ENCODE measurements at regions not wholly inside any gene's neighbourhood (a gene's known extent, or its start where the extent isn't known, plus 50 kb on each side); places are given as distances from the start of the nearest gene placed in this dataset.

DNA sequence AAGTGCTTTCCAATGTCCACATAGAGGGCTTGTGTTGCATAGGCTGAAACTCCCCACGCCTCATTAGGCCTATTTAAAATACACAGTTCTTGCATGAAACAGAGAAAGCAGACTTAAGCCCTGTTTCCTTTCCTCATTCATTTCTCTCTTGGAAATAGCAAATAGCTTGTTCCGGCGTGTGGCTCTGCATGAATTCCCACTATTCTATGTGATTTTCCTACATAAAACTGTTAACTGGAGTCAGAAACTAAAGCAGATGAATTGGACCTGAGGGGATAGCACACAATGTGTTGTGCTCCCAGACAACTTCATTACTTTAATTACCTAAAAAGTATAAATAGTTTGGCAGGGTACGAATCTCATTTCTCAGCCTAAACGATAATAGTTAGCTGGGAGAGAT is 981.5 kb downstream of the SORCS1 start:
- DNase-seq (ENCODE audit: low read depth): no peak

DNA sequence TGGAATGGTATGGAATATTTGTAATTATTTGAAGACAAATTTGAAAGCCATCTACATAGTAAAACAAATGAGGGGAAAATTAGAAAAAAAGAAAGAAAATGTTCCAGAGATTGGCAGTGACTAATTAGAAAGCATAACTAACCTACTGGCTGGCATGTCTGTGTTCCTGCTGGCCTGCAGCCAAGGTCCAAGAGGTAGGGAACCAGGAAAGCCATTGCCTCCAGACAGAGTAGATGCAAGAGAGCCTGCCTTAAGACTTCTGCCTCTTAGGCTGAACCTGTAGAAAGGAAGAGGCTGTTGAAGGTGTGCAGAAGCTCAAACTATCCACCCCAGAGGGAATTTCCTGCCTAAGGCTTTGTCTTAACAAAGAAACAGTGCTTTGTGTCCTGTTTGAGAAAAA is 982.0 kb downstream of the SORCS1 start:
- DNase-seq (ENCODE audit: low read depth): no peak

DNA sequence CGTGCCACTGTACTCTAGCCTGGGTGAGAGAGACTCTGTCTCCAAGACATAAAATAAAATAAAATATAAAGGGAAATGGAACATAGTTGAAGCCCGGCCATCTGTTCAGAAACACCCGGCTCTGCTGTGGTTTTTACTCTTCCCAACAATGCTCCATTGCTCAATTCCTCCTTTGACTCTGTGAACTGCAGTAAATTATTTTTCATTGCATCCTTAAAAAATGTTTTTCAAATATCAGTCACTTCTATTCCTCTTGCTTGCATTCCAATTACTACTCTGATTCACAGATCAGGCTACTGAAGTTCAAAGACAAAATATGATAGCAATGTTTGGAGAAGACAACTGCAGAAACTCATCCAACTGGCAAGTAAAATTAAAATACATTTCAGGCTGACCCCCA is 983.0 kb downstream of the SORCS1 start:
- DNase-seq (ENCODE audit: low read depth): peak; percentile 22

DNA sequence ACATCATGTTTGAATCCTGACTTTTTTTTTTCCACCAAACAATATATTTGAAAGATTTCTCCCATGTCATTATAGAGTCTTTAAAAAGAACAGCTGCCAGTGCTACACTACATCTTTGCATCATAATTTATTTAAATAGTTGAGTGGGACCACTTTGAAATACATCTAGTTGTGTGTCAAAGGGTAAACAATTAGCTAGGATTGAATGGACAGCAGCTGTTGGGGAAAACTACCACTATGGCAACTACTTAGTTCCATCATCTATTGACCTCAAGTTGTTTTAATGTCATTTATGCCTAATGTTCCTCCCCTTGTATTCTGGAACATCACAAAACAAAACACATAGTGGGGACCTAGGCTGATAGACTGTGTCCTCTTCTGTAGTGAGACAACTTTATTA is 985.1 kb downstream of the SORCS1 start:
- no peak for DNase-seq (ENCODE audit: low read depth)

DNA sequence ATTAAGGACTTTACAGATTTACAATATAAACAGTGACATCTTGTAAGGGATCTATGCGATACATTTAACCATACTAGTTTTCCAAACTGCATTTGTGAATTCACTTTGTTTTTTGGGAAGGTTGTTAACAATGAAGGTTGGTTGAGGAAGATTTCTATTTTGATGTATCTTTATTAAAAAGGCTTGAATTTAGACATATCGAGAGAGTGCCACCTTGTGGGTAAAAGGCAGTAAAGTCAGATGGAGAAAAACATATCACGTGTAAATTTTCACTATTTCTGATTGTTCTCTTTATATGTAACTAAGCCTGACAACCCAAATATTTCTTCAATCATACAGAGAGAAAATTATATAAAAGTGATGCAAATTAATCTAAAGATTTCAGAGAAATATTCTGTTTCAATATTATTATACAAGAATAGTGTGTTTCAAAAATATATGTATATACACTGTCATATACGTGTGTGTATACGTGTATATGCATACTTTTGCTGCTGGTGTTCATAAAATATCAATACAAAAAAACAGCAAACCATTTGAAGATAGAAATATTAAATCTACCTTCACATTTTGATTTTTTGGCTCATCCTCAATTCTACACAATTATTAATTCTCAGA is 988.6 kb downstream of the SORCS1 start:
- DNase-seq (ENCODE audit: low read depth): peak; percentile 4

DNA sequence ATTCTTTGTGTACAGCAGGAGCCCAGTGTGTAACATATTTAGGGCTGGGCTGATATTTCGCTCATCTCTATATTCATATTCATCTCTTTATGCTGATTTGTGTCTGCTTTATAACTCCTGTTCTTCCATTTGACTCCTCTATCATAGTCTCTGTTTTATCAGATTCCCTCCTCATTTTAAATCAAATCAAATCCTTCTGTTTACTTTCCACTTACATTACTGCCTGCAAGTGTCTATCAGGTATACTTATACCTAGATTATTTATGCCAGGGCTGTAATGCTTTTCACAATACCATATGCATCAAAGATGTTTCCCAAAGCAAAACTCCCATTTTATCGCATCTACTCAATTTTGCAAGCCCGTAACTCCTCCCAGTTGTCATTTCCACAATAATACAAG is 990.7 kb downstream of the SORCS1 start:
- no peak for DNase-seq (ENCODE audit: low read depth)

DNA sequence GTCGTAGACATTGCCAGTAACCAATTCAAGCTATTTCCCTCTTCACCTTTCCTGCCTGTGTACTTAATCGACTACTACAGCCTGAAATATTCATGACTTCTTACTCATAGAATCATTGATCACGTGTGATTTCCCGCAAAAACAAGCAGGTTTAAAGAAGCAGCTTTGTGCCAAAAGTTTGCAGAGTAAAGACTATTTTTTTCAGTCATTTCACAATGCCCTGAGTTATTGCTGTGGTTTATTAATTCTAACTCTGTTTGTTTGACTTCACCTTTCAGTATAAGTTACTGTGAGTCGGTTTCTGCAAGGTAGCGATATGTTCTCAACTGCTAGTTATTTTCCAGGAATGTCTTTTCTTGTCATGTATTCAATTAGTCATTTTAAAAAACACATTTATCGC is 995.3 kb downstream of the SORCS1 start:
- no peak for DNase-seq (ENCODE audit: low read depth)

DNA sequence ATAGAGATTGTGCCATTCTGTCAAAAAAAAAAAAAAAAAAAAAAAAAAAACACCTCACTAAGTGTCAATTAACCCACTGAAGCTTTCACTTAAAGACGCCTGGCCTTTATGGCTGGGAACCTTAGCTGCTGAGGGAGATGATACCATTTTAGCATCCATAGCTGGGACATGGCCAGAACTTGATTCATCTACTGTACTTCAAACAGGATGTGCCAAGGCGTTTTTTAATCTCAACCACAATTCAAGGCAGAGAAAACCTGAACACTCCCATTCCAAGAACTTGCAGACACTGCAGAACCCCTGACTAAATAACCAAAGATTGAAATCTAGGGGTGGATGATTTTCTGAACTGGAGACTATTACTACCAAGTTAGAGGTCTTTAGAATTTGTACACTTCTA is 996.6 kb downstream of the SORCS1 start:
- no peak for DNase-seq (ENCODE audit: low read depth)

DNA sequence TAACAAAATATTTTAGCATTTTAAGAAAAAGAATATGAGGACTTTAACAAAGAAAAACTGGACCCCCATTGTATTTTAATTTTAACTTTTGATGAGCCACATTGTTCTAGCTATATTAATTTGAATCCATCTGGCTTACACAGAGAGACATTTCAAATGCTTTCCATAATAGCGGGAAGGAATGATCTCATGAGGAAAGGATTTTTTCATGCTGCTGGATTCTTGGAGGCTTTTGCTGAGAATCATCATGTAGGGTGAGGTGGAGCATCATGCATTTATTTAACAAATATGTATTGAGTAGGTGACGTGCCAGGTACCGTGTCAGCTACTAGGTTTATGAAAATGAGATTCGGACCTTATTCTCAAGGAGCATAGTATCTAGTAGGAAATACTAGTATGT is 1006.3 kb downstream of the SORCS1 start:
- DNase-seq (ENCODE audit: low read depth): no peak

DNA sequence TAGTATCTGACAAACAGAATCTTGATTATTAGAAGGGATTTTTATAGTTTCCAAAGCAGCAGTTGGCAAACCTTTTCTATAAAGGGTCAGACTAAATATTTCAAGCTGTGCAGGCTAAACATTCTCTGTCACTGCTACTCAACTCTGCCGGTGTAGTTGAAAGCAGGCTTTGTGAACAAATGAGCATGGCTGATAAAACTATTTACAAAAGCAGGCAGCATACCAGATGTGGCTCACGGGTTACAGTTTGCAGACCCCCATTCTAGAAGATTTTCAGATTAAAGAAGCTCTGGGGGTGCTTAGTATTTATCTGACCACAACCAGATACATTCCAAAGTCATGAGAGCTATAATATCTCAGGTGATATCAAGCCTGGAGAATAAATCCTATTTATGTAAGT is 1017.5 kb downstream of the SORCS1 start:
- no peak for DNase-seq (ENCODE audit: low read depth)

DNA sequence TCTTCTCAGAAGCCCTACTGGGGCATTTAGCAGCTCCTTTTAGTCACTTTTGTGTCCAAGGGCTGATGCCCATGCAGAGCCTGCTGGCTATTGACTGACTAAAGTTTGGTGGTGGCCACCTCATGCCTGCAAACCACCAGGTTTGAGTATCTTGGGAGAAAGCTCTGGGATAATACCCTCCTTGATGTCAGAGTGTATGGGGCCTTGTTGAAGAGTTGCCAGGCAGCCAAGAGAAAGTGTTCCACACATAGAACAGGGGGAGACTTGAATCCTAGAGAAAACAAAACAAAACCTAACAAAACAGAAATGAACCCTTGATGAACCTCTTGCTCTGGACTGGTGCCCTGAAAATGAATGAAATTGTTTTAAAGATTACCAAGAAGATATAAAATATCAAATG is 1024.6 kb downstream of the SORCS1 start:
- no peak for DNase-seq (ENCODE audit: low read depth)

DNA sequence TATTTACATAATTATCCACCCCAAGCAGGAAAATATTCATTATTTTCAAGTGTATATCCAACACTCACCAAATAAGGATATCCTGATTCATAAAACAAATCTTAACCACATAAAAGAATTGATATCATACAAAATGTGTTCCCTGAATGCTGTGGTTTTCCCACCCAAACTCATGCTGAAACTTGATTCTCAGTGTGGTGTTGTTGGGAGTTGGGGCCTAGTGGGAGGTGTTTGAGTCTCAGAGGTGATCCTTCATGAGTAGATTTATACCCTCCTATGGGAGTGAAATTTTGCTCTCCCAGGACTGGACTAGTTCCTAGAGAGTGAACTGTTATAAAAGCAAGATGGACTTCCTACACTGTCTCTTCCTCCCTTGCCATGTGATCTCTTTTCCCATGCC is 1028.3 kb downstream of the SORCS1 start:
- no peak for DNase-seq (ENCODE audit: low read depth)

DNA sequence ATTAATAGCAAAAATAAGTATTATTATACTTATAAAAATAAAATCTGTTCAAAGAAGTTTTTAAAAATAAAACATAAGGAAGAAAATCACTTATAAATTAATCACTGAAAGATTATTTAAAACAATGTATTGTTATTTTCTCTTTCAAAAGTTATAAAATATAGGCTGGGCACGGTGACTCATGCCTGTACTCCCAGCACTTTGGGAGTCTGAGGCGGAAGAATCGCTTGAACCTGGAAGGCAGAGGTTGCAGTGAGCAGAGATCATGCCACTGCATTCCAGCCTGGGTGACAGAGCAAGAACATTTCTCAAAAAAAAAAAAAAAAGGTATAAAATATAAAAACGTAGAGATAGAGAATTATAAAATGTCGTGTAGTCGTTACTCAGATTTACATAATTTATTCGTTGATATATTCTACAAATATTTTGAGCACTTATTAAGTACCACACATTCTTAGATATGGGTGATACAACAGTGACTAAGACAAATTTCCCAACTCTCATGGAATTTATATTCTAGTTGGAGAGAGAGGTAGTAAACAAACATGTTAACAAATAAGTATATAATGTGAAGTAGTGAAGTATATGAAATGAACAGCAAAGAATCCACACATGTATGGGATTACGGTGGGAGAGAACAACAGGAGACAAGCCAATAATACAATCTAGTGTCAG is 1030.0 kb downstream of the SORCS1 start:
- DNase-seq (ENCODE audit: low read depth): no peak

DNA sequence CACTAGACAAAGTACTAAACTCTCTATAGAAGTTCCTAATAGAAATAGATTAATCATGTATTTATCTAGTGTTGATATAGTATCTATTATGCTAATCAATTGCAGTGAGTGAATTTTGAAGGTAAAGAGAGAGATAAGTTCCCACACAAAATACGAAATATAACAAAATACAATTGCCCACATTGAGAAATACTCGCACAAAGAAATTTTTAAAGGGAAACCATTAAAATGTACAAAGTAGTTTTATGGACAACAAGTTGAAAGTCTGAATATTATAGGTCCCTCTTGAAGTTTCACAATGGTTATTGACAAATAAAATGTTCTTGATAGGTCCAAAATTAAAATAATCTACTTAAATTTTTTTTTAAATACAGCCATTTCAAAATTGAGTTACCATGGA is 1031.1 kb downstream of the SORCS1 start:
- DNase-seq (ENCODE audit: low read depth): no peak

DNA sequence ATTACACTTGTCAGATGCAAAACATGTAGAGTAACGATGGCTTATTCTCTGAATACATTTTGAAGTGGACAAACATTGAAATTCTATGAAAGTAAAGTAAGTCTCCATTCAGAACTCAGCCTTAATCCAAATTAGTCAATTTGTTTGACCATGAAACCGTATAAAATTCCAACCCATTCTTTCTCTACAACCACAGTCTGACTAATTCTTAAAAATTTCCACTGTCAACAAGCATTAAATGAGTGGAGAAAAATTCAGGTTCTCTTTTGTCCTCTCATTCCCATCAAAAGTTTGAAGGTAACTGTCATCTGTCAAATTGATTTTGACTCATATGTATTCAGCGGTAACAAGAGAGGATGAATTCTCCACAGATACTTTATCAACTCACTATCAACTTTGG is 1031.5 kb downstream of the SORCS1 start:
- DNase-seq (ENCODE audit: low read depth): no peak

DNA sequence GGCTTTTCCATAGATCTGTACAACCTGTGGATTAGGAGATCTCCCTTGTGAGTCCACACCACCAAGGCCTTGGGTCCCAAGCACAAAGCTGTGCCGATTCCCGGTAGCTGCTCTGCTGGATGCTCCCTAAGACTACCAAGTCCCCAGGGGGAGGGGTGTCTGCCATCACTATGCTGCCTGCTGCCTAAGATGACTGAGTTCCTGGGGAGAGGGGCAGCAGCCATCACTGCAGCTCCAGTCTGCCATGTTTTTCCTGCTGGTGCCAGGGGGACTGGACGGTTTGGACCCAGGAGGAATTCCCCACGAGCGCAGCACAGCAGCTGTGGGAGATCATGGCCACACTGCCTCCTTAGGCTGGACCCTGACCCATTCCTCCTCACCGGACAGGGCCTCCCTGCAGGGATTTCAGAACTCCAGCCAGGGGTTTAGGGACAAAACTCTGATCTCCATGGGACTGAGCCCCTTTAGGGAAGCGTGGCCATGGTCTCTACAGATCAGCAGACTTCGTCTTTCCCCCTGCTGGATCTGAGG is 1049.8 kb downstream of the SORCS1 start:
- no peak for DNase-seq (ENCODE audit: low read depth)

DNA sequence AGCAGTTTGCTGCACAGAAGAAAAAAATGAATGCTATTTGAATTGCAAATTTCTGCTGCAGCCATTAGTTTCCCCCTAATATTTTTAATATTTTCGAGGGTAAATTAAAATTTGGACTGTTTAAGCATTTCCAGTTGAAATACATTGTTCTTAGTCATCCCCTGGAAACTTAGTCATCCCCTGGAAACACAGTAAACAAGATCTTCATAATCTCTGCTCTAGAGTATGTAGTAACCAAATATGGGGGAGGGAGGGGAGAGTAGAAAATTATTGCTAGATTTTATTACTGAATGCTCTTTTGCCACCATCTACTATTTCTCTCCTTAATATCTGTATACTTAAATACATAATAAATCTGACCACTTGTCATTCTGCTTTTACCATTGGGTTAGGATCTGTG is 1053.3 kb downstream of the SORCS1 start:
- peak; percentile 16 for DNase-seq (ENCODE audit: low read depth)

DNA sequence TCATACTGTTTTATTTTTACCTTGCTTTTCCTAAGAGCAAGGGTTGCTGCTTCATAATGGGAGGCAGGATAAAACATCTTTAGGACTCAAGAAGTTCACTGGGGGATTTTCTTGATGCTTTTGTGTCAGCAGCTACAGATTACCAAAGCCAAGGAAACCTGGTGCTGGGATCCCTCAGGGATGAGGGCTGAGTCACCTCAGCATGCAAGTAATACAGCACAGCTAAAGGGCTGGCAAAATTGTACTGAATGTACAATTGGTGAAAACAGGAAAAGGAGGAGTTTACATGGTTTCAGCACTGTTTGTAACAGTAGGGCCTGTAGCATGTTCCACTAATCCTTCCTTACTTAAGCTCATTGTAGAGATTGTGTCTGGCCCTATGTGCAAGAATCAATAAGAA is 1056.8 kb downstream of the SORCS1 start:
- peak; percentile 31 for DNase-seq (ENCODE audit: low read depth)

DNA sequence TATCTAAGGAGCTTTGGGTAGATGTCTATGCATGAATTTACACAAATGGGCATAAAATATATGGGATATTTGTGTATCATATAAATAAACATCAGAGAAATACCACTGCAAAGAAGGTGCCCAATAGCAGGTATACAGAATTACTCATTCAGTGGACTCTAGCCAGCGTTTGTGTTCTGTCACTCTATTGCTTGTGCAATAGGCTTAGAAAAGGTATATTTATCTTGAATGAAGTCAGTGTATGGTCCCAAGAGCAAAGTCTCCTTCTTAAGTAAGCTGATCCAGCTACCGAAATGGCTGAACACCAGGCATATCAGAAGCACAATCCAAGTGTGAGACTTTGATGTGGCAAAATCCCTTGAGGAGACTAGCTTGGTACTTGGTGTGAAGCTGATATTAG is 1058.4 kb downstream of the SORCS1 start:
- no peak for DNase-seq (ENCODE audit: low read depth)

DNA sequence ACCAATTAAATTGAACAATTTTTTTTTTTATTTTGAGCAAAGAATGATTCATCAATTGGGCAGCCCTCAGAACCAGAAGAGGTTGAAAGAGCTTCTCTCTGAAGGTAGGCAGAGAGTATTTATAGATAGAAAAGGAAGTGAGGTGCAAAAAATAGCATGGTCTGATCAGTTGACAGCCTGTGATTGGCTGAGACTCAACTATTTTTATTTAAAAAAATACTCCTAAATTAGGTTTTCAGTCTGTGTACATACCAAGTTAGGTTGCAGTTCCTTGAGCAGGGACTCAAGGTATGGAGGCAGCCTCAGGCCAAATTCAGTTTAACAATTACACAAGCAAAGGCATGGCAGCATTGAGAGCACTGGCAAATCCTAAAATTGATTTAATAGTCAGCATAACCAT is 1074.7 kb downstream of the SORCS1 start:
- no peak for DNase-seq (ENCODE audit: low read depth)

DNA sequence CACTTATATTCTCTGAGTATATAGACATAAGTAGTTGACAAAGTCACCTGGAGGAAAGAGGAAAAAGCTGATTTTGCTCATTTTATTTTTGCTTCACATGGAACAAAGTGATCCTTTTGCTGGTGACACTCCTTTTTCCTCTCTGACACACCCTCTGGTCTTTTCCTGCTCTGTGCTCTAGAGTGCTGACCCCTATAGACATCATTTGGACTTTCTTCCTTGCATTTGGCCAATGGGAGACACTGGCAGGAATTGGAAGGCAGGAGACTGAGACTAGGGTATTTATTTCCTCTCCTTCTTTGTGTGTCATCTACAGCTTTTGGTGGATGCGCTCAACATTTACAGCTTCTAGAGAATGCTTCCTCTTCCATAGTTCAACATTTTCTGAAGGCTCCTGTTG is 1078.1 kb downstream of the SORCS1 start:
- DNase-seq (ENCODE audit: low read depth): no peak

DNA sequence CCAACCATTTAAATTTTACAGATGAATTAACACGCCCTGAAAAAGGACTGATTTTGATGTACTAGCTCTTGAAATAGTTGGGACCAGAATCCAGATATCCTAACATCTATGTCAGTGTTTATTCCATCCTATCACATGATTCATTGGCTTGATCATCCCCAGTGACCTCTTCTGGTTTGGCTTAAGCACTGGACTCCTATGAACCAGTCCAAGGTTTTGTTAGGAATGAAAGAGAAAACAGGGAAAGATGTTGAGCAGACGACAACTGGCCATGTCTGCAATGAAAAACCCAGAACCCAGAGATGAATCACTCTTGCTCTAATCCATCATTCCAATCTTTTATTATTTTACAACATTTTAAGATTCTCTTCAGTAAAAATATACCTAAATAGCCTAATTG is 1080.9 kb downstream of the SORCS1 start:
- DNase-seq (ENCODE audit: low read depth): peak; percentile 6

DNA sequence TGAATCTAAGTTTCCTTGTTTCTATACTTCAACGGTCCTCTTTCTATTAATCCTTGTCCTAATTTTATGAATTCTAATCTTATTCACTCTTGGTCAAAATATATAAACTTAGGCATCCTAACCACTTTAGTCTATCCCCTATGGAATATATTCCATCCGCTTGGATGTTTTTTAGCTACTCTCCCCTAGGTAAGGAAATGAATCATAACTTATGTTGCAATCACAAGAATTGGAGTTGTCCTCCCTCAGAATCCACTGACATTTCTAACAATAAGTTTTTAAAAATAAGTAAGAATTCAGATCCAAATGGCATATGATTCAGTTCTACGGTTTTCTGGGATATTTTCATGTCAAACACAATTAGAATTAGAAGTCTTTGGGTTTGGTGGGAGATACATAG is 1081.6 kb downstream of the SORCS1 start:
- DNase-seq (ENCODE audit: low read depth): no peak

Measured in stromal cell of bone marrow (primary cell).